ENCODE measurements at regions not wholly inside any gene's neighbourhood (a gene's known extent, or its start where the extent isn't known, plus 50 kb on each side); places are given as distances from the start of the nearest gene placed in this dataset.

DNA sequence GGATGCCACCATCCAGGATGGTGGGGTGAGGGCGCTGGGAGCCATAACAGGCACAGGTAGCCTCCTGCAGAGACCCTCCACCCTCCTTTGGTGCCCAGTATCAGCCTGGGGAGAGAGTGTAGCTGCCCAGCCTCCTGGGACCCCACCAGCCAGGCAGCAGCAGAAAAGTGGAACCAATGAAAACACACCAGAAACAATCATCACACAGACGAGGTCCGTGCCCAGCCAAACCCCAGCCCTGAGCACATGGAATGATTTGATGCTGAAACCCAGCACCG, 285.1 kb downstream of the PTPRU start:
- TF ChIP-seq, protein P1, sequence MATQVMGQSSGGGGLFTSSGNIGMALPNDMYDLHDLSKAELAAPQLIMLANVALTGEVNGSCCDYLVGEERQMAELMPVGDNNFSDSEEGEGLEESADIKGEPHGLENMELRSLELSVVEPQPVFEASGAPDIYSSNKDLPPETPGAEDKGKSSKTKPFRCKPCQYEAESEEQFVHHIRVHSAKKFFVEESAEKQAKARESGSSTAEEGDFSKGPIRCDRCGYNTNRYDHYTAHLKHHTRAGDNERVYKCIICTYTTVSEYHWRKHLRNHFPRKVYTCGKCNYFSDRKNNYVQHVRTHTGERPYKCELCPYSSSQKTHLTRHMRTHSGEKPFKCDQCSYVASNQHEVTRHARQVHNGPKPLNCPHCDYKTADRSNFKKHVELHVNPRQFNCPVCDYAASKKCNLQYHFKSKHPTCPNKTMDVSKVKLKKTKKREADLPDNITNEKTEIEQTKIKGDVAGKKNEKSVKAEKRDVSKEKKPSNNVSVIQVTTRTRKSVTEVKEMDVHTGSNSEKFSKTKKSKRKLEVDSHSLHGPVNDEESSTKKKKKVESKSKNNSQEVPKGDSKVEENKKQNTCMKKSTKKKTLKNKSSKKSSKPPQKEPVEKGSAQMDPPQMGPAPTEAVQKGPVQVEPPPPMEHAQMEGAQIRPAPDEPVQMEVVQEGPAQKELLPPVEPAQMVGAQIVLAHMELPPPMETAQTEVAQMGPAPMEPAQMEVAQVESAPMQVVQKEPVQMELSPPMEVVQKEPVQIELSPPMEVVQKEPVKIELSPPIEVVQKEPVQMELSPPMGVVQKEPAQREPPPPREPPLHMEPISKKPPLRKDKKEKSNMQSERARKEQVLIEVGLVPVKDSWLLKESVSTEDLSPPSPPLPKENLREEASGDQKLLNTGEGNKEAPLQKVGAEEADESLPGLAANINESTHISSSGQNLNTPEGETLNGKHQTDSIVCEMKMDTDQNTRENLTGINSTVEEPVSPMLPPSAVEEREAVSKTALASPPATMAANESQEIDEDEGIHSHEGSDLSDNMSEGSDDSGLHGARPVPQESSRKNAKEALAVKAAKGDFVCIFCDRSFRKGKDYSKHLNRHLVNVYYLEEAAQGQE (IDR thresholded peaks at IDR 0.05; ENCODE audit: low read depth): no peak
- TF ChIP-seq, protein P2, sequence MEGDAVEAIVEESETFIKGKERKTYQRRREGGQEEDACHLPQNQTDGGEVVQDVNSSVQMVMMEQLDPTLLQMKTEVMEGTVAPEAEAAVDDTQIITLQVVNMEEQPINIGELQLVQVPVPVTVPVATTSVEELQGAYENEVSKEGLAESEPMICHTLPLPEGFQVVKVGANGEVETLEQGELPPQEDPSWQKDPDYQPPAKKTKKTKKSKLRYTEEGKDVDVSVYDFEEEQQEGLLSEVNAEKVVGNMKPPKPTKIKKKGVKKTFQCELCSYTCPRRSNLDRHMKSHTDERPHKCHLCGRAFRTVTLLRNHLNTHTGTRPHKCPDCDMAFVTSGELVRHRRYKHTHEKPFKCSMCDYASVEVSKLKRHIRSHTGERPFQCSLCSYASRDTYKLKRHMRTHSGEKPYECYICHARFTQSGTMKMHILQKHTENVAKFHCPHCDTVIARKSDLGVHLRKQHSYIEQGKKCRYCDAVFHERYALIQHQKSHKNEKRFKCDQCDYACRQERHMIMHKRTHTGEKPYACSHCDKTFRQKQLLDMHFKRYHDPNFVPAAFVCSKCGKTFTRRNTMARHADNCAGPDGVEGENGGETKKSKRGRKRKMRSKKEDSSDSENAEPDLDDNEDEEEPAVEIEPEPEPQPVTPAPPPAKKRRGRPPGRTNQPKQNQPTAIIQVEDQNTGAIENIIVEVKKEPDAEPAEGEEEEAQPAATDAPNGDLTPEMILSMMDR (IDR thresholded peaks at IDR 0.05 in 2 of 3, conservative IDR thresholded peaks at IDR 0.05 in 1 of 3; ENCODE audit: borderline replicate concordance in 1 of 3, insufficient read depth in 1 of 3, low read depth in 2 of 3, low read length in 2 of 3): no peak
- TF ChIP-seq POLR2A (IDR thresholded peaks at IDR 0.05; ENCODE audit: borderline replicate concordance, extremely low read depth, insufficient read depth, insufficient read length): no peak
- no peak for TF ChIP-seq CBX3 (IDR thresholded peaks at IDR 0.05; ENCODE audit: low read depth)
- TF ChIP-seq, protein P3, sequence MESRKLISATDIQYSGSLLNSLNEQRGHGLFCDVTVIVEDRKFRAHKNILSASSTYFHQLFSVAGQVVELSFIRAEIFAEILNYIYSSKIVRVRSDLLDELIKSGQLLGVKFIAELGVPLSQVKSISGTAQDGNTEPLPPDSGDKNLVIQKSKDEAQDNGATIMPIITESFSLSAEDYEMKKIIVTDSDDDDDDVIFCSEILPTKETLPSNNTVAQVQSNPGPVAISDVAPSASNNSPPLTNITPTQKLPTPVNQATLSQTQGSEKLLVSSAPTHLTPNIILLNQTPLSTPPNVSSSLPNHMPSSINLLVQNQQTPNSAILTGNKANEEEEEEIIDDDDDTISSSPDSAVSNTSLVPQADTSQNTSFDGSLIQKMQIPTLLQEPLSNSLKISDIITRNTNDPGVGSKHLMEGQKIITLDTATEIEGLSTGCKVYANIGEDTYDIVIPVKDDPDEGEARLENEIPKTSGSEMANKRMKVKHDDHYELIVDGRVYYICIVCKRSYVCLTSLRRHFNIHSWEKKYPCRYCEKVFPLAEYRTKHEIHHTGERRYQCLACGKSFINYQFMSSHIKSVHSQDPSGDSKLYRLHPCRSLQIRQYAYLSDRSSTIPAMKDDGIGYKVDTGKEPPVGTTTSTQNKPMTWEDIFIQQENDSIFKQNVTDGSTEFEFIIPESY (IDR thresholded peaks at IDR 0.05; ENCODE audit: extremely low read depth, insufficient replicate concordance, low read length): no peak
- TF ChIP-seq POLR2AphosphoS5 (IDR thresholded peaks at IDR 0.05; ENCODE audit: low read depth, low read length): no peak
- TF ChIP-seq, protein P4, sequence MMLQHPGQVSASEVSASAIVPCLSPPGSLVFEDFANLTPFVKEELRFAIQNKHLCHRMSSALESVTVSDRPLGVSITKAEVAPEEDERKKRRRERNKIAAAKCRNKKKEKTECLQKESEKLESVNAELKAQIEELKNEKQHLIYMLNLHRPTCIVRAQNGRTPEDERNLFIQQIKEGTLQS (IDR thresholded peaks at IDR 0.05): no peak
- TF ChIP-seq JUND (IDR thresholded peaks at IDR 0.05): no peak

All from HCT116 (cell line).